GM23338 (cell line): ENCODE measurements at regions not wholly inside any gene's neighbourhood (a gene's known extent, or its start where the extent isn't known, plus 50 kb on each side); places are given as distances from the start of the nearest gene placed in this dataset.

Source experiments
- CREB1 ChIP-seq: fragments of 250-450 bp; sonication (Bioruptor Pico); IDR thresholded peaks from 2 replicates; pipeline ENCODE4 v1.5.0; 2020; ENCODE audit warnings: low read depth, mild to moderate bottlenecking, moderate library complexity
- CTCF ChIP-seq, 2 experiments: fragments of 200-600 bp in 1 of 2; sonication (generic) in 1 of 2; conservative IDR thresholded peaks; 2 replicates each; pipeline versions ENCODE4 v1.5.1 to v1.6.1; 2016 to 2017; ENCODE audit warnings: antibody characterized with exemption in 2 of 2, low read depth in 2 of 2, mild to moderate bottlenecking in 2 of 2, moderate library complexity in 1 of 2
- ETS1 ChIP-seq: IDR thresholded peaks from 2 replicates; pipeline ENCODE4 v1.6.1; 2016; ENCODE audit warnings: antibody characterized with exemption
- EZH2 ChIP-seq: fragments of 200-600 bp; sonication (generic); IDR thresholded peaks from one replicate; pipeline ENCODE4 v1.8.0; 2017; ENCODE audit warnings: antibody characterized with exemption, mild to moderate bottlenecking, low read depth; ENCODE audit not compliant: unreplicated experiment
- EZH2phosphoT487 ChIP-seq: fragments of 200-600 bp; sonication (generic); IDR thresholded peaks from one replicate; pipeline ENCODE4 v1.8.1; 2018; ENCODE audit warnings: antibody characterized with exemption; ENCODE audit not compliant: unreplicated experiment
- JUNB ChIP-seq: IDR thresholded peaks from one replicate; pipeline ENCODE4 v1.6.1; 2016; ENCODE audit warnings: antibody characterized with exemption; ENCODE audit not compliant: unreplicated experiment
- NANOG ChIP-seq: IDR thresholded peaks from 2 replicates; pipeline ENCODE4 v1.6.1; 2016; ENCODE audit warnings: antibody characterized with exemption, borderline replicate concordance
- POLR2AphosphoS5 ChIP-seq: IDR thresholded peaks from 2 replicates; pipeline ENCODE4 v1.6.1; 2016; ENCODE audit warnings: antibody characterized with exemption, low read depth
- REST ChIP-seq: IDR thresholded peaks from one replicate; pipeline ENCODE4 v1.6.1; 2018; ENCODE audit warnings: antibody characterized with exemption; ENCODE audit not compliant: unreplicated experiment
- STAT1 ChIP-seq: IDR thresholded peaks from one replicate; pipeline ENCODE4 v1.6.1; 2016; ENCODE audit warnings: antibody characterized with exemption; ENCODE audit not compliant: unreplicated experiment
- ZNF114 ChIP-seq: fragments of 250-450 bp; sonication (Bioruptor Pico); IDR thresholded peaks from 2 replicates; pipeline ENCODE4 v1.5.0; 2020; ENCODE audit warnings: mild to moderate bottlenecking, moderate library complexity
- ZNF331 ChIP-seq: fragments of 250-450 bp; sonication (Bioruptor Pico); IDR thresholded peaks from 2 replicates; pipeline ENCODE4 v1.5.0; 2020; ENCODE audit warnings: low read depth, mild to moderate bottlenecking, moderate library complexity

- TF ChIP-seq CTCF (conservative IDR thresholded peaks at IDR 0.05; ENCODE audit: low read depth in 2 of 2) (no peak), EZH2 (no peak), CREB1 (CRISPR knock-in tag) (no peak), EZH2phosphoT487 (no peak), REST (no peak), ZNF331 (CRISPR knock-in tag) (no peak), STAT1 (no peak), JUNB (no peak), POLR2AphosphoS5 (no peak), NANOG (no peak), ETS1 (no peak), ZNF114 (no peak)
Observed at GRCh38 chr15:69841113-69841828, 256.4 kb downstream of the TLE3 start.
